GM18499 (cell line): ENCODE measurements at regions not wholly inside any gene's neighbourhood (a gene's known extent, or its start where the extent isn't known, plus 50 kb on each side); places are given as distances from the start of the nearest gene placed in this dataset.

Experiments
- ATAC-seq: cut with Tn5 transposase; IDR thresholded peaks from one replicate; pipeline ENCODE4 v1.9.1; 2021; ENCODE audit warnings: moderate number of reproducible peaks; ENCODE audit not compliant: insufficient read depth, unreplicated experiment

DNA sequence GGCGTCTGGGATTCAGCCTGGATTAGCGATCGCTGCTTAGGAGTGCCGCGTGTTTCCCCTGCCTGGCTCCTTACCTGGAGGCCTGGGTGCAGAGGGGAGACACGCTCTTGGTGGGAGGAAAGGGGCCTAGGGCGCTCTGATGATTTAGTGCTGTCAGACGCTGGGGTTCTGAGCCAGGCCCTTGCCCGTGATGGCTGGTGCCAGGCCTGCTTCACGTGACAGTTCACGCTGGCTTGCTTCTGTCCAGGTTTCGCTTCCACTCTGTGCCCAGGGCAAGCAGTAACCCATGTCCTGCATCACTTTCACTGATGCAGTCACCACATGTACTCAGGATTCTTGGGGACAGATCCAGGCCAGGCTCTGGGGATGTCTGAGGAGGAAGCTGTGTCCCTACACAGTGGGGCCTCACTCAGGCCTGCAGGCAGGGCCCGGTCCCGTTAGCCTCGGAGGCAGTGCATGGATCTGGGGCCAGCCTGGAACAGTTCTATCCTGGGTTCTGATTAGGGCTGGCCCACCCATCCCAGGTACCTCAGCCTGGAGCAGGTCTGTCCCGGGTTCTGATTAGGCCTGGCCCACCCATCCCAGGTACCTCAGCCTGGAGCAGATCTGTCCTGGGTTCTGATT is 1220.9 kb downstream of the BRD1 start:
- no peak for ATAC-seq

GRCh38 chr22:48605856-48606481 is 1221.7 kb downstream of the BRD1 start:
- ATAC-seq: no peak

DNA sequence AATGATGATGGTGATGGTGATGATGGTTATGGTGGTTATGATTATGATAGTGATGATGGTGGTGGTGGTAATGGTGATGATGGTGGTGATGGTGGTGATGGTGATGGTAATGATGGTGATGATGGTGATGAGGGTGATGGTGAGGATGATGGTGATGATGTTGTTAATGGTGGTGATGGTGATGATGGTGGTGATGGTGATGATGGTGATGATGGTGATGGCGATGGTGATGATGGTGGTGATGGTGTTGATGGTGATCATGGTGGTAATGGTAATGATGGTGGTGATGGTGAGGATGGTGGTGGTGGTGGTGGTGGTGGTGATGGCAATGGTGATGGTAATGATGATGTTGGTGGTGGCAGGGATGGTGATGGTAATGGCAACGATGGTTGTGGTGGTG is 1222.5 kb downstream of the BRD1 start:
- ATAC-seq: no peak

GRCh38 chr22:48603621-48604320 is 1223.9 kb downstream of the BRD1 start:
- no peak for ATAC-seq

GRCh38 chr22:48602805-48603518 is 1224.7 kb downstream of the BRD1 start:
- ATAC-seq: no peak

DNA sequence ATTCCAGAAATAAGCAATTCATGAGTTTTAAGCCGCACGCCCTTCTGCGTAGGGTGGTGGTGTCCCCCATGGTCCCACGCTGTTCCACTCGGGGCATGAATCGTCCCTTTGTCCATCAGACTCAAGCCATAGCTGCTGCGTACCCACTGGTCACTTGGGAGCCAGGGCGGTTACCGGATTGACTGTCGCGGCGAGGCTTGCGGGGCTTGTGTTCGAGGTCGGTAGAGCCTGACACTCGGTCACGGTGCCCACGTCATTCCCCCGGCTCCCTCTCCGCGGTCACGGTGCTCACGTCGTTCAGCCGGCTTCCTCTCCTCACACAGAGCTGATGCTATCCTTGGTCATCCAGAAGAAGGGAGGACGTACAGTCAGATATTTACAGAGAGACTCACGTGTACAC is 1227.0 kb downstream of the BRD1 start:
- ATAC-seq: no peak

DNA sequence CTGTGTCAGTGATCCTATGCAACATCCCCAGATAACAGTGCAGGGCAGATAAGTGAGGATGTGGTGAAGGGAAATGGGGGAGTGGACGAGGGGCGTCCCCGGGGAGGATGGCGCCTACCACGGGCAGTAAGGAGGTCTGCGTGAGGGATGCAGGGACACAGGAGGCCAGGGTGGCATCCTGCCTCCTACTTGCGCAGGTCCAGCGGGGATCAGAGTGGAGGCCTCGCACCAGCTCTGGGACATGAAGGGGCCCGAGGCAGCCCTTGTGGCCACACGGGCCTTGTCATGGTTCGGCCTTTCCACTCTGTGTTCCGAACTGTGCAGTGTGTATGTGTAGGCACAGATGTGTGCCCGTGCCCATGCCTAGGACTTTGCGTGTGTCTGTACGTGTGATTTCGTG is 1227.5 kb downstream of the BRD1 start:
- no peak for ATAC-seq

- no peak for ATAC-seq
Measured at GRCh38 chr22:48599346-48599745, 1228.3 kb downstream of the BRD1 start.

DNA sequence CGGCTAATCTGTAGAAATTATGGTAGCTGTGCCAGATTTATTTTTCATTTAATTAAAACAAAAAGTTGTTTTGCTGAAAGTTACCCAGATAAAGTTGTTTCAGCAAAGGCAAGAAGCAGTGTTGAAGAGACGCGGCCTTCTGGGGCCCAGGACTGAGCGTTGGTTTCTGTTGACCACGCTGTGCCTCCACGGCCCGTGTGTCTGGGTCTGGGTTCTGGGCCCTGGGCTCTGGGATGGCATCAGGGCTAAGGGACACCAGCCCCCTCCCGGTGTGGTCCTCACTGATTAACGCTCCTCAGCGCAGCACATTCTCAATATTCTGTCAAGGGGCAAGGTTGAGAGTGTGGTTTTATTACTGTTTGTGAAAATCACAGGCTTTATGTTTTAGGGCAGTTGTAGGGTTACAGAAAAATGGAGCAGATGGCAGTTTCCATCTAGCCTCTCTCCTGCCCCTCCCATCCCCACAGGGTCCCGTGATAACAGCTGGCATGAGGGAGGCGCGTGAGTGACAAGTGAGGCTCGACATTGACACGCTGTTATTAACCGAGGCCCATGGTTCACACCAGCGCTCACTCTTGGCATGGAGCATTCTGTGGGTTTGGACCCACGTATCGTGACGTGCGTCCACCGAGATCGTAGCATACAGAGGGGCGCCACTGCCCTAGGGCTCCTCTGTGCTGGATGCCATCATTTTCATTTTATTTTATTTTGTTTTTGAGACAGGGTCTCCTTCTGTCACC is 1231.4 kb downstream of the BRD1 start:
- no peak for ATAC-seq

- no peak for ATAC-seq
Measured at GRCh38 chr22:48595511-48595905, 1232.2 kb downstream of the BRD1 start.

DNA sequence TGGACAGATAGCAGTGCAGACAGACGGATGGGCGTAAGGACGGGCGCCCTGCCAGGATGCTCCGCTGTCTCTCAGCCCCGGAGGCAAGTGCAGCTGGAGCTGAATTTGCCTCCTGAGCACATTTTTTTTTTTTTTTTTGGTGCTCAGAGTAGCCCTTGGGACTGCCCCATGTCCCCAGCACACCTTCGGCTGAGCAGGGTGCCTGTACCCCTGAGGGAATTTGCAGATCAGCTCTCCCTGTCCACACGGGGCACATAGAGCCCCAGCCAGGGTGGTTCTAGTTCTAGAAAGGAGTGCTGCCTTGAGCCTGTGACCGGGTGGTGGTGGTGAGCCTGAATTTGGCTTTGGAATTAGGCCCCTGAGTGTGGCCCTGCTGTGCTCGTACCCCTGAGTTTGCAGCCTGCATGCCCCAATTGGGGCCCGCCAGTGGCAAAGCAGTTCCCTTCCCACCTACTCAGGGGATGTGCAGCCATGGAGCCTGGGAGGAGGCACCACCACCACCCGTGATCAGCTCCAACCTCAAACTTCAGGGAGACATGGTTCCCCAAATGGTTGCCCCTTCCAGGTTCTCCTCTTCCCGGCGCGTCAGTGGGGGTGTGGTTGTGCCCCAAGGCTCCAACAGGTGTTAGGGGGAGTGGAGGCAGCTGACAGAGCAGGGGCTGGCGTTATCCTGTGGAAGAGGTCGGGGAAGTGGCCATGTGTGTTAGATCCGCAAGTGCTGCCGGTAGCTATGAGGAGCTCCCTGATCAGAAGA is 1232.7 kb downstream of the BRD1 start:
- ATAC-seq: no peak

GRCh38 chr22:48594016-48594756 is 1233.5 kb downstream of the BRD1 start:
- ATAC-seq: no peak

GRCh38 chr22:48593551-48593950 is 1234.1 kb downstream of the BRD1 start:
- no peak for ATAC-seq

GRCh38 chr22:48592931-48593330 is 1234.7 kb downstream of the BRD1 start:
- no peak for ATAC-seq

- ATAC-seq: no peak
Measured at GRCh38 chr22:48592488-48592887, 1235.2 kb downstream of the BRD1 start.

DNA sequence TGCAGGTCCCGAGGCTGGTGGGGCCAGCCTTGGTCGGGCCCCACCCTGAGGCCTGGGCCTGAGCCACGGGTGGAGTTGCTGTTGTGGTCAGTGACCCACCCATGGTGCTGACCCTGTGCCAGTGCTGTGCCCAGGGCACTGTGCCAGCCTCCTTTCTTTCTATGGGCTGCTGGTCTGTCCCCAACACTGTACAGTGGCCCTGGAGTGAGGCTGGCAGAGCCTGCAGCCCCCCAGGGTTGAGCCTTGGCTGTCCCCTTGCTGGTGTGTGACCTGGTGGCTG is 1235.7 kb downstream of the BRD1 start:
- no peak for ATAC-seq

DNA sequence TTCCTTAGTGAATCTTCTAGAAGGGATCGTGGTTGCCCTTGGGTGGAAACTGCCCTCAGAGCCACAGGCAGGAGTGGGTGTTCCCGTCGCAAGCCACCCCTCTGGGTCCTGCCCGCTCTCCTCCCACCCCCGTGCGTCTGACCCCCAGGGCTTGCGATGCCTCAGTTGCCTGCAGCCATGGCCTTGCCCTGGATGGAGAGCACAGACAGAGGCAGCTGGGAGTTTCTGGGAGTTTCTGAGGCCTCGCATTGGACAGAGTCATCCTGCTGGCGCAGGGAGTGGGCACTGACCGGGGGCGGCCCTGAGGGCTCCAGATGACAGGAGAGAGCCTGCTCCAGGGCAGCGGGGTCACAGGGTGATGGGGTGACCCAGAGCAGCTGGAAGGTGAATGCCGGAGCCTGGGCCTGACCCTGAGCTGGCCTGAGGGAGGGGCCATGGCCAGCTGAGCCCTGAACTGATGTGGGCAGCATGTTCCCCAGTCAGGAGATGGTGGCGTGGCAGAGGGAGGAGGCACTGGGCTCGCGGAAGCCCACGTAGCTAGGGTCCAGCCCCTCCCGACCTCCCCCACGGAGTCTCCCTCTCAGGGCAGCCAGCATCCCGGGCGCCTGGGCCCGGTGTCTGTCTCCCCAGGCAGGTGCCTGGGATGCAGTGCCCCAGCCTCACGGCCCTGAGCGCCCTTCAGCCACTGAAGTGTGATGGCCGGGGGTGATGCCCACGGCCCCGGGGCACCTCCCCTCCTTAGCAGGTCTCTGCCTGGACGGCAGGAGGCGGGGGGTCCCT is 1236.2 kb downstream of the BRD1 start:
- no peak for ATAC-seq

GRCh38 chr22:48589901-48590300 is 1237.8 kb downstream of the BRD1 start:
- ATAC-seq: no peak
